ENCODE measurements at regions not wholly inside any gene's neighbourhood (a gene's known extent, or its start where the extent isn't known, plus 50 kb on each side); places are given as distances from the start of the nearest gene placed in this dataset.
A peak's percentile ranks its signal among the peaks of the same experiment; 100 is the strongest.

DNA sequence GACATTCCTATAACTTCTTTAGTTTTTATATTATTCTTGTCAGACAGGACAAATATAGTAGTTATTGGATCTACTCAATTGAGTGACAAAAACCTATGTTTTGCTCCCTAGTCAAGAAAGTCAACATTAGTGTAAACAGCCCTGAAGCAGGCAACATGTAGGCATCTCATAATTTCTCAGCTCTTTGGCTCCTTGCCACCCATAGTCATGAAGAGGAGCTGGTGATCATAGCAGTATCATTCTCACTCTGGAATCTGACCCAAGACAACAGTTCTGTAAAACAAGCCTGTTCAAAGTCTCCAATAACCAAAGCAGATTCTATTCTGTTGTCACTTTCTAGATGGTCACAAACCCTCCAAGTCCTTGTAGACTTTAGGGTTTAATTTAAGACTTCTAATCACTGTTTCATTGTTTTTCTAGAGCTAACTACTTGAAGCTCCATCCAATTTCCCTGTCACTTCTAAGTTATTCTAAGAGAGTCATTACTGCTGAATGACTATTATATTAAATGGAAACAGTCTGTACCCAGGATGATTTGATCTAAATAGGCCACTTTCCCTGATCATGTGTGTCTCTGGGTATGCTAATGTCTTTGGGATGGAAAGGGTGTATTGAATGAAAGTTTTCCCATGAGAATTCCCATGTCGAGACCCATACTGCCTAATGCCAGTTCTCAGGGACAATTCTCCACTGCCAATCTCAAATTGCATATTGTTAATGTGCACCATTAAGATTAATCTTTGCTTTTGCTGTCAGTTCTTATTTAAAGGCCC lies 533.3 kb downstream of the ACTL7B start:
- DNase-seq = peak; percentile 19

DNA sequence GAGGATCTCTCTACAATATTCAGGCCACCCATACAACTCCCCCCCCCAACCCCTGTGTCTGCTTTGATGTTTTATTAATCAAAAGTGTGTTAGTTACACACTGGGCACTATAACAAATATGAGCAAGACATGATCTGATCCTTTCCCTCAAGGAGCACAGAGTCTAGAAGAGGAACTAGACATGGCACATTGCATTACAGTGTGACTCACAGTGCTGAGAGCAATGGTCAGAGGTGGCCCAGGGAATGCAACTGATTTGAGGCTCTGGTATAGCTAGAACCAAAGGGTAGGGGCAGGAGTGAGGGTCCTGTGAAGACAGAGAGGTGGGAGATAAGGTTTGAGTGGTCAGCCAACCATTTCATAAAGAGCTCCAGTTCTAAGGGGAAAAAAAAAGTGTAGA lies 539.2 kb downstream of the ACTL7B start:
- DNase-seq = no peak

DNA sequence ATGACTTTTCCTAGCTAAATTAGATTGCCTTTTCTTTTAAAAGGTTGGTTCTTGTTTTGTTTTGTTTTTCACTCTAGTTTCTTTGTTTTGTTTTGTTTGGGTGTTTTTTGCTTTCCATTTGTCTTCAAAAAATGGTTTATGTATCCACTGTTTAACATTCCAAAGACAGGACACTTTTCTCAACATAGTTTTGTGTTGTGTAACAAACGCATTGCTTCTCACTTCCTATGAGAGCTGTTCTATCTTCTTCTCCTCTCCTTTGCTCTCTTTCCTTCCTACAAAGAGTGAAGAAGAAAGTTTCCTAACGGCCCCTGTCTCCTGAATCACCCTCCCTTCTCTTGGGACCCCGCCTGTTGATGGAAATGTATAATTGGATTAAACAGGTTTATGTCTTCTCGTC lies 539.7 kb downstream of the ACTL7B start:
- no peak for DNase-seq

DNA sequence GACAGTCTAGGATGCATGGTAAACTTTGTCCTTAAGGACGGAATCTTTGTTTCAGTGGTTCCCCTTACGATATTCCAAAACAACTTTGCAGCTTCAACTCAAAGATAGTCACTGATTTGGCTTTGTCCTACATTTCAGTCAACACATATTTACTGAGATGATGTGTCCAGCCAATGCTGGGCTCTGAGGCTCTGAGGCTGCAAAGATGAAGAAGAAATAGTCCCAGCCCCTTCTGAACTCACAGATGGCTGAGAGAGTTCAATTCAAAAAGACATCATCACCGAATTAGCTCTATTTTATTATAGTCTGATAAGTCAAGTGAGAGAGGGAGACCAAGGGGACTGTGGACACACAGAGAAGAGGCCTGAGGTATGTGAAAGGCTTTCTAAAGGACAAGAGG lies 544.0 kb downstream of the ACTL7B start:
- no peak for DNase-seq

DNA sequence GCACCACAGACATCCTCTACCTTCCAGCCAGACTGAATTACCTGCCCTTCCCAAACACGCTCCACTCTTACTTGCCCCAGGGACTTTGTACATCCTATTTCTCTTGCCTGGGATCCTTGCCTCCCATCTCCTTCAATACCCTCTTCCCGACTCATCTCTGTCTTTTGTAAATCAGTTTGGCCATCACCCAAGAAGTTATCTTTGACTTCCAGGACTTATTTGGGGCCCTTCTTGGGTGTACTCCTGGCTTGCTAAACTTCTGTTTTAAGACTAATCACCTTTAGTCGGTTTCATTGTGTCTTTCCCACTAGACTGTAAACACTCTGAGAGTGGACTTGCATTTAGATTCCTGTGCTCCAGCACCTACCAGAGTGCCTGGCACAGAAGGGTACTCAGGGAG lies 545.6 kb downstream of the ACTL7B start:
- no peak for DNase-seq

DNA sequence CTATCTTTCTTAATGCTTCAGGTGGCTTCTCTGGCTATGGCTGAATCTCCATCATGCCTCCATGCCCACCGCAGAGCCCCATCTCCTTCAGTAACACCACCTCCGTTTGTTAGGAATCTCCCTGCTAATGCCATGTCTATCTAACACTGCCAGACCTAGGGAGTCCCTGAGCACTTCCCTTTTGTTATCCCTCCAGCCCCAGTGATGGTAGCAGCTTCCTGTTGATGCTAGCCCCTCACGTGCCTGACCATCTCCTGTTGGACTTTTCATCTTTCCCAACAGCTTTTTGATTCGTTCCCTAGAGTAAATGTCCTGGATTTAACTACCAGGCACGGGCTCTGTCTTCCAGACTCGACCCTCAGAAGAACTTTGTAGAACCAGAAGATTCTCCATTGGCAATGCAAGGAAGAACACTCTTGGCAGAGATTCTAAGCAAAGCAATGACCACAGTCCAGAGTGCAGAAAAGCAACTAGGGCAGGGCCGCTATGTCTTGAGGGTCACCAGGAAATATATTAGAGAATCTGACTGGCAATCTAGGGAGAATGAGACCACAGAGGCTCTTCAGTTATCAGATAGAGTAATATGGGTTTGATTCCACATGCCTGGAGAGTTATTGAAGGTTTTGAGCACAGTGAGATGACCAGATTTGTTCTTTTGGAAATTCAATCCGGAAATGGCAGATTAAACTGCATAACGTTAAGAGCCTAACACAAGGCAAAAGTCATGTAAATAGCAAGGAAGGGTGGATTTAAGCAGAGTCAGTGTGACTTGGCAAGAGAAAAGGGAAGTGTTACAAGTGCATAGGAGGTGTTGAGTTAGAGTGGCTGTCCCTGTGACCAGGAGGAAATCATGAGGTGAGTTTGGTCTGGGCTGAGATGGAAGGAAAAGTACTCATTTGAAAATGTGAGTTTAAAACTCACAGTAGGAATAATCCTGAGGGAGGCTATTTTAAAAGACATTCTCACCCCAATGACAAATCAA lies 555.2 kb downstream of the ACTL7B start:
- DNase-seq = no peak

DNA sequence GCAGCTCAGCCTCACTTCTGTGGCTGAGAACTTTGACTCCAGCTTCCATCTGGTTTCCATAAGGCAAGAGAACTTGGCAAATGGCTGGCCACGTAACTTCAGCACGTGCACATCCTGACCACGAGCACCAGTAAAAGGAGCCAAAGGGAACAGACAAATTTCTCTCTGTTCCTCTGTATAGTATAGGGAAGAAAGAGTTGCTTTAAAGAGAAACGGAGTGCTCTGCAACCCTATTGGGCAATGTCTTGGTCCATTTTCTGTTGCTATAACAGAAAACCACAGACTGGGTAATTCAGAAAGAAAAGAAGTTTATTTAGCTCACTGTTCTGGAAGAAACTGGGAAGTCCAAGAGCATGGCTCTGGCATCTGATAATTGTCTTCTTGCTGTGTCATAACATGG lies 558.7 kb downstream of the ACTL7B start:
- DNase-seq = no peak

DNA sequence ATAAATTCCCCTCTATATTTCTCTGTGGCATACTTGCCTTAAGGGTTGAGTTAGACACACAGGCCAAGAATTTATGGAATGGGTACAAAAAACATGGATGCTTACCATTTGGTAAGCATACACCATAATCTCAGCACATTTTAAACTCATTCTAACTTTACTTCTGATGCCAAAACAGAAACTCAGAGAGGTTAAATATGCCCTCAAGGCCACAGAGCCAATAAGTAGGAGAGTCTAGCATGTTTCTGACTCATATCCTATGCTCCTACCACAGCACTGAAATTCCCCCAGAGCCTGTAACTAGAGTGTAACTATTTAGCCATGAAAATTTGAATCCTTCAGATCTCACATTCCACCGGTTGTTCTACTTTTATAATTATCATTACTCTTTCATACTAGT lies 559.7 kb downstream of the ACTL7B start:
- DNase-seq = no peak

DNA sequence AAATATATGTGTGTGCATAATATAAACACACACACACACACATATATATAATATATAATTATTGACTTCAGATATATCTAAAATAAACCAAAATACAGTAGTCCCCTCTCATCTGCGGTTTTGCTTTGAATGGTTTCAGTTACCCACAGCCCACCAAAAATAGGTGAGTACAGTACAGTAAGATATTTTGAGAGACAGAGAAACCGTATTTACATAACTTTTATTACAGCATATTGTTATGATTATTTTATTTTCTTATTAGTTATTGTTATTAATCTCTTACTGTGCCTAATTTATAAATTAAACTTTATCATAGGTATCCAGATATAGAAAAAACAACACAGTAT lies 564.2 kb downstream of the ACTL7B start:
- no peak for DNase-seq

DNA sequence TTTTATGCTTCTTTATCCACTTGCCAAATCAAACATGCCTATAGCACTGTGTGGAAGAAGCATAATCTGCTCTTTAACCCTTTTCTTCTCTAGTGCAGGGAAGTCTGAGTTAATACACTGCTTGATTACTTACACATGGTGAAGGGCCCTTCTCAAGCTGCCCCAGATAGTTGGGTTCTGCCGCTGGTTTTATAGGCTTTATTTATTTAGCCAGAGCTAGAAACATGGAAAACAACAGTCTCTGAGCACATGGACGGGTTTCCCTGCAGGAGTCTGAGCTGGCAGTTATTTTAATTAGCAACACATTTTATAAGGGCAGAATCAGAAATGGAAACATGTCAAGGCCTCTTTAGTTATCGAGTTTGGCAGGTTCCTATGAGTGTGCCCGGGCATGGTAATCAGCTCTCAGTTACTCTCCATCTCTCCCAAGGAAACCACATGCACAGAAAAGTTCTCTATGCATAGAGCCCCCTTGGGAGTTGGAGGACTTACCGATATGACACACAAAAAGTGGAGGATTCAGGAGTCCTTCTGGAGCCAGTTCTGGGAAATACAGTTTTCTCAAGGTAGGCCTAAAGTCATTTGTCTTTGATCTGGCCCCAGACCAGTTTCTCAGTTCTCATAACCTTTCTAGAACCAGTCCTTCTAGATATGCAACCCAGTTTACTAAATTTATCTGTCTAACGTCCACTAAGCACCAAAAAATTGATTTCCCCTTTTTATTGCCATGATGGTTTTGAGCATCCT lies 564.8 kb downstream of the ACTL7B start:
- DNase-seq = no peak

DNA sequence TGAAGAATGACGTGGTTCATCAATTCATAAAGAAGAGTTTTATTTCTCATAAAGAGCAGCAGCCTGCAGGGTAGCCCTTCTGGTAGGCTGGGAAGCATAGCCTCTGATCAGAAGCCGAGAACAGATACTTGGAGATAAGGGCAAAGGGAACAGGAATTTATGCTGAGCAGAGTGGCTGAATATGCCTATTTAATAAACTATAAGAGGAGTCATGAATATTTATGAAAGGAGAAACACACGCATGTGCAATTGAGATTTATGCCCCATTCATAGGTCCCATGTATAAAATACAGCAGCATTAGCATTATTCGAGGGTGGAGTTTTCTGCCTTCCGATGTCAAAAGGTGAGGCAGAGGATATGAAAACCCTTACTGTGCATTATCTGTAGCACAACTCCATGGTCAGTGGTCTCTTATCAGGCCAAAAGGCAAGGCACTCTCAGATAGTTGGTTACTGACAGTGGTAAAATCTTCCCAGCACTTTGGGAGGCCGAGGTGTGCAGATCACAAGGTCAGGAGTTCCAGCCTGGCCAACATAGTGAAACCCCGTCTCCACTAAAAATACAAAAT lies 569.1 kb downstream of the ACTL7B start:
- no peak for DNase-seq

DNA sequence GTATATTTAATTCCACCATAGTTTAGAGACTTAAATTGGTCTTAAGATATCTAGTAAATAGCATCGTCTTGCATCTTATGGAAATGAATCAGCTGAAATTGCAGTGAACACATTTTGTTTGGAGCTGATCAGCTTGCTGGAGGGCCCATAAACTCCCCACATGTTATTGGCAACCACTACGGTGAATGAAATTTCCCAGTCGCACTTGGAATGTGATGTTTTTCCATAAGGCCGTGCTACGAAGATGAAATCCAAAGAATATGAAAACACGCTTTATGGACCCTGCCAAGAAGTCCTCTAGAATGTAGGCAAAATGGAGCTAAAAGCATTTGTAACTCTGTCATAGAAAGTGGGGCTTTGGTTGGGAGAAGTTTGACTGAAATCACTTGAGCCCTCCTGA lies 572.1 kb downstream of the ACTL7B start:
- no peak for DNase-seq

DNA sequence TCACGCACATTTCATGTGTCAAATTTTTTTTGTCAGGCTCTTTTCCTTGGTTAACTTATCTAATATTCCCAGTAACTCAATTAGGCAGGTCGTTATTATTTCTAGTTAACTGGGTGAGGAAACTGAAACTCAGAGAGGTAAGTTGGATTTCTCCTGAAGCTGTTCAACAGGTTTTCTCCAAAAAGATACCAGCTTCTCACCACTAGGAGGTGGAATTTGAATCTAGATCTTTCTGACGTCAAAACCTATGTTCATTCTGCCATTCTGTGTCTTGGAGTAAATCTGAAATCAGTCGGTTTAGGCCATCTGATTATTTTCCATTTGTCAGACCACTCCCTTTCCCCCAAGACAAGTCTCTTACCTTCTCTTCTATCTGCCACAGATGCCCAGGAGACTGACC lies 572.9 kb downstream of the ACTL7B start:
- no peak for DNase-seq

DNA sequence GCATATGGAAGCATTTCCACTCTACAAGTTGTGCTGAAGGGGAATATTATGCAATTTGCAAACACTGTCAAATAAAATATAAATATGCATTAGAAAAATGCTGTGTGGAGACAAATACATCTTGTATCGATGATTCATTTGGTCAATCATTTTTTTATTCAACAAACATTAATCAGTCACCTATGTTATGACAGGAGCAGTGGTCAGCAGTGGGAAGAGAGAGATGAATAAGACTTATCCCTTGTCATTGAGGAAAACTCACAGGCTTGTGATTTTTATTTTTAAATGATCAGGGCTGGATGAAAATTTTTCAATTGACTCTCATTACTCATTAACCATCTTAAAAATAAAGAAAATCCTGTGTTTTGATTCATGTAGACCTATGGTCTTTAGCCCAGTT lies 574.1 kb downstream of the ACTL7B start:
- DNase-seq = no peak

DNA sequence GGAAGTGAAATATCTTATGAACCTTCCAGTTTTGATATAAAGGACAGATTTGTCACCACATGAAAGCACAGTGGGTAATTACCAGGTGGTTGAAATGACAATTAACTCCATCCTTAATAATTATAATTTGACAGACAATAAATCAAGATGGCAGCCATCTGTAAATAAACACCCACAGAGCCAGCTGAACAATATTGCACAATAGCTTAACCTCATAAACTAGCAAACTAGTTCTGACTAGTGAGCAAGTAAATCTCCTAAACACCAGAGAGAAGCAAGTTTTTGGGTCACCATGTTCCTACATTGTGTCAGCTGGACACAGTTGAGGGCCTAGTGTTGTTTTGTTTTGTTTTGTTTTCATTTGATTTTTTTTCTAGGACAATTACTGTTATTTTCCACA lies 577.4 kb downstream of the ACTL7B start:
- no peak for DNase-seq

DNA sequence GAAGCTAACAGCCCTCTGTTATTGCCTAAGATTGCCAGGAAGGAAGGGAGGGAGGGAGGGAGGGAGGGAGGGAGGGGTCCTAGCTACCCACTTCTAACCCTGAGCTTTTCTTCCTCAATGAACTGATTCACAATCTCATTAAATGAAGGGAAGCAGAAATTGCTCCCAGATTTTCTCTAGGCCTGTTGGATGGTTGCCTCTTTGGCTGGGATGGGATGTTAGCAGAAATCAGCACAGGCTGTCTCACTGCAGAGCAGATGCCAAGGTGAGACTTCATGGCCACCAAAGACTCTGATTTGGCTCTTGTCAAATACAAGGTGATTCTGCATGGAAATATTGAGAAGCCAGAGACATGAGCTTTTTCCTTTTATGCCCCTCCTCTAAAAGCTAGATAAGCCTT lies 578.6 kb downstream of the ACTL7B start:
- no peak for DNase-seq

DNA sequence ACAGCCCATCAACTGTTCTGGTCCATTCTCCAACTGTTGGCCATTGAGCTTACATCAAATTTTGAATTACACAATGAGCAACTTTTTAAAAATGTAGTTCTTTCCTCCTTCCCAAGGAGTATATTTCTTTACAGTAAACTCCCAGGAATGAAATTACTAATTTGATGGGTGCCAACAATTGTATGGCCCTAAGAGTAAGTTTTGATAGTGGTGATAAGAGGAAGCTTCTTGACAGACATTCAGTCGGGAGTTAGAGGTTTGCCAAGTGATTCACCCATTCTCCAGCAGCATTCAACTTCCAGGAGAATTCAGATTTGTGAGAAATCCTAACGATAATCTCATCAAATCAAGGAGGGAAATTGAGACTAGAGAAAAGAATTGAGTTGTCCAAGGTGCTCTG lies 579.9 kb downstream of the ACTL7B start:
- DNase-seq = no peak

DNA sequence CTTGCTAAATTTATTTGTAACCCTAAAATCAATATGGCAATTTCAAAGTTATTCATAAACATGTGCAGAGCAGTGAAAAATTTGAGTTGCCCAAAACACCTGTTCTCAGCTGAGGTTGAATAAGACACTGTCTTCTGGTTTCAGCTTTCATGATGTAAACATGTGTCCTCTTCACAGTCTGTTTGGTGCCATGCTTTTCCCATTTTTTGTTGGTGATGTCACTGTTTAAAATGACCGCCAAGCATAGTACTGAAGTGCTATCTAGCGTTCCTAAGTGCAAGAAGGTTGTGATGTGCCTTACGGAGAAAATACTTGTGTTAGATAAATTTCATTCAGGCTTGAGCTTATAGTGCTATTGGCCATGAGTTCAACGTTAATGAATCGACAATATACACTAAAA lies 580.8 kb downstream of the ACTL7B start:
- DNase-seq = no peak

DNA sequence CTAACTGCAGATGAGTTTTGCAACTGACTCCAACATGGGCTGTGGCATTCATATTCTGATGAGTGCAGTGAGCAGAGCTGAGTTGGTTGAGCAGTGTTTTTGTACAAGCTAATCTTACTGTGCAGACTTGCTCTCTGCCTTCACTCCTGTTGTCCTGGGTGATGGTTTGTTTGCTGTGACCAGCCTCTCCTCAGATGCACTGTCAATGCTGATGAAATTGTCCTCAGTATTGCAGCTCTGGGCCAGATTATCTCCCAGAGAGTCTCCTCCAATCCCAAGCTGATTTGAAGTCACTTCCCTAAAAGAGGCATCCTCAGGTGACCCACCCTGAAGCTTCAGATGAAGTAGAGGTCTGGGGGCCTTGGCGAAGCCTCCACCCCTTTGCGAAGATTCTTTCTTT lies 581.8 kb downstream of the ACTL7B start:
- DNase-seq = no peak

DNA sequence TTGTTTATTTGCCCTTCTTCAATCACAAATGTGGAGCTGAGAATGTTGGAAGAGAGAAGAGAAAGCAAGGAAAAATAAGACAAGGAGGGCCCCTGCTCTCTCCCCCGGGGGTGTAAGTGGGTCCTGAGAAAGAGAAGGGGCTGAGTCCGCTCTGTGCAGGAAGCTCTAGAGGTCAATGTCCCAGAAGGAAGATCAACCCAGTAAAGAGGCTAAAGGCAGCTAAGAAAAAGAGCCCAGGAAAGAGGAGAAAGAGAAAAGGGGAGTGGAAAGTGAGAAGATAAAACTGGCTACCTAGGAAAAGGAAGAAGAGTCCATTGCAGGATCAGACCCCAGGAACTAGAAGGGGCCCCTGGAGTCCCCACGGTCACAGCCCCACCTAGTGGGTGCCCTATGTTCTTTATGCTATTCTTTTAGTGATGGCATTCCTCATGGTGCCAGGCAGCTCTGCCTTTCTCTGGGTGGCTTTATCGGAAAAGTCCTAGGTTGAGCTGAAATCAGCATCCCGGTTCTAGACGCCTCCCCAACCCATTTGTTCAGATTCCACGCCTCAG lies 583.4 kb downstream of the ACTL7B start:
- DNase-seq = peak; percentile 69

DNA sequence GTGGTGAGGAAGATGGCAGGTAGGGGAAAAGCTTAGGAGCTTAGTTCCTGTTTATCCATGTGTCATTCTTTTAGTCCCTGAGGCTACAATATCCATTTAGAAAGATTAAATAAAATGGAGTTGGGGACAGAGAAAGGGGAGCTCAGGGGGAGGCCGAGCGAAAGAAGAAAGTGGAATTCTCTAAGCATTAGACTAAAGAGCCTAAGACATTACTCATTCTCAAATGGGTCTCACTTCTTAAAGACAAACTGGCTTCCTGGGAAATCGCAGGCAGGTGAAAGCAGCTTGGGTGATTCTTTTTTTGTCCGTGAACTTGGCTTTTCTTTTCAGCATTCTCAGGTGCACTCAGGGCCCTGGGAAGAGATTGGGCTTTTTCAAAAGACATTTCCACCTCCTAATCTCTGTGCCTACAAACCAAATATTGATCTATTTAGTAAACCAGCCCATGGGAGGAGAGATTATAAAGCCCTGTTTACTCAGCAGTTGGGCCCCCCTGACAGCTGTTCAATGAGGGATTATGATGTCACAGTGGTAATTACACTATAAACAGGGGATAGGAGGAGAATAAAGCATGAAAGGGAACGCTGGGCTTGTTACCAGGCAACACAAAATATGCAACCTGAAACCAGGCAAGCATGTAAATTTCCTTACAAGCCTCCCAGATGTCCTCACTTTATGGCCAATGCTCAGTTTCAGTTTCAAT lies 584.0 kb downstream of the ACTL7B start:
- DNase-seq = peak; percentile 96

DNA sequence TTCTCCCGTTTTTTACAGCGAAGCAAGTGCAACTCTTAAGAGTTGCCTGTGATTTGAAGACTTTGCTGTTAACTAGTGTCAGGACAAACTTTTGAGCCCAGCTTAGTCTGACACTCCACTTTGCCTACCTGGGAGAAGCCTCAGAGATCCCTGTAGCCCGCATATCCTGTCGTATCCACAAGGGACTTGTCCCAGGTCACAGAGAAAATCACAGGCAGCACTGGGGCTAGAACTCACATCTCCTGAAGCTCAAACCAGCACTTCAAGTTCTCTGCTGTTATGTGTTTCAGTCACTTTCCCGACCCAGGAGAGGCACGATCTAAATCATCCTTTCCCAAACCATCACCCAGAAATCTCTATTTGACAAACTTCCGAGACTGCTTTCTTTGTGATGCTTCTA lies 584.5 kb downstream of the ACTL7B start:
- DNase-seq = peak; percentile 31

Measured in NCI-H345 (cell line).